GM18519 (cell line): ENCODE measurements at regions not wholly inside any gene's neighbourhood (a gene's known extent, or its start where the extent isn't known, plus 50 kb on each side); places are given as distances from the start of the nearest gene placed in this dataset.

ENCODE experiments used
- ATAC-seq: cut with Tn5 transposase; IDR thresholded peaks from one replicate; pipeline ENCODE4 v1.9.1; 2021; ENCODE audit warnings: mild to moderate bottlenecking, moderate library complexity; ENCODE audit not compliant: unreplicated experiment, low FRiP score

DNA sequence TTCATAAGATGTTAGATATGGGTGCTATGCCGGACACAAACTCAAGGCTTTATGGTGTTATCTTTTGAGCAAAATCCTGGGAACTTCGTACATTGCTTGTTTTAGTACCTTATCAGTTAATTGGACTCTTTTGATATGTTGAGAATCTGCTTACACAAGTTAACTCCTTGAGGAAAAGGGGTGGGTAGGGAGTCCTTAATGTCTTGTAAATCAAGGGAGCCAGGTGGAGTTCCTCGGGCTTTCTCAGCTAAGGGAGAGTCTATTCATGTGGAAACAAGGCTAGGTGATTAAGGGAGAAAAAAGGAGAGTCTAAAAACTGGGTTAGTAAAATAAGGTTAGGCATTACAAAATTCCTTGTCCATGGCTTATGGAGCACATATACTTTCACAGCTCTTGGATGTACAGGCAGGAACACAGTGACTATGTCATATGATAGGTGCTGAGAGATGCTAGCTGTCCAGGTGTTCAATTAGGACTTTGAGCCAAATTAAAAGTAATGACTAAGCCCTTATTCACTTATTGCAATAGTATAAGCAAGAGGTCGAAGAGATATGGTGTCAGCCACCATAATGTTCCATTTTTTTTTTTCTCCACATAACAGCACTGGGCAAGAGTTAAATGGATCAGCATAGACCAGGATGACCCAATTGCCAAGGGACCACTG is 59.5 kb upstream of the DYNAP start:
- ATAC-seq: no peak

DNA sequence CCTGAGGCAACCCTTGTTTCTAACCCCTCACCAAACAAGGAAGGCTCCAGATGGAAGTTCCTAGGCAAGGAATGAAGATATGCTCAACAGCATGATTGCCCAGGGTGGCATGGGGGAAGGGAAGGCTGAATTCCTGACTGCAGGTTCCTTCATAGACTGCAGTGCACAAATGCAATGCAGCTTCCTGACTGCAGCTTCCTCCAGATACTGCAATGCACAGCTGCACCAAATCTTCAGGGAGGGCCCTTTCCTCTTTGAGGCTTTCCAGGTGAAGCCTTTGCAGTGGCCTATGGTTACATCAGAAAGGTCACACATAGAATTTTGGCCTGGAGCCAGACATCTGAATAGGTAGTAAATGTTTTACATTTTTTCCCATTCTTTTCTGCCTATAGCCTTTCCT is 58.8 kb upstream of the DYNAP start:
- ATAC-seq: no peak

DNA sequence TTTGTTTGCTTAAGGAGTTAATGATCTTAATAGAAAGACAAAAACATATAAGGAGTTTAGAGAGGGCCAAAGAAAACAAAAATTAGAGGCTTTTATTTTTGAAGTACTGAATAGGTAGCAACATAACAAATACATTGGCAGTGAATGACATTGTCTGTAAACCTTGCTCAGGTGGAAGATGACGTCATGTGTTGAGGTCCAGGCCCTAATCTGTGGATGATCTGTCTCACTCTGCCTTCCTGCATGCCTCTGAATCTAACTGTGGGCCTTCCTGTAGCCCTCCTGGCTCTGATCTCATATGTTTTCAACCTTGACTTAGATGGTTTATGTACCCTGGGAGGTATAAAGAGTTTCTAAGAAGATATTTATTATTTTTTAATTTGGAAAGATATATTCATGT is 58.1 kb upstream of the DYNAP start:
- ATAC-seq: no peak
